ENCODE measurements at regions not wholly inside any gene's neighbourhood (a gene's known extent, or its start where the extent isn't known, plus 50 kb on each side); places are given as distances from the start of the nearest gene placed in this dataset.
A peak's percentile ranks its signal among the peaks of the same experiment; 100 is the strongest.

- H3K9me3 ChIP-seq (ENCODE audit: control insufficient read depth, insufficient read depth, low read length), result no peaks in the 10 kb centered on the region
- H3K36me3 ChIP-seq (ENCODE audit: control insufficient read depth, insufficient read depth, low read length), result no peaks in the 10 kb centered on the region
- peaks cover 4% of the 10 kb centered on the region for H3K27me3 ChIP-seq (ENCODE audit: control insufficient read depth, insufficient read depth, low read length)
- 100% methylated on average over 1 of the region's 1 CpG for whole genome bisulfite sequencing (ENCODE audit: insufficient coverage)
- H3K4me1 ChIP-seq (ENCODE audit: control insufficient read depth, insufficient read depth, low read length), result no peaks in the 10 kb centered on the region
- H3K27ac ChIP-seq (ENCODE audit: low read depth, low read length), result no peak overlapping the region
- H3K4me3 ChIP-seq (ENCODE audit: low read depth, low read length), result no peak overlapping the region
- DNase-seq (ENCODE audit: low read depth in 4 of 6, low spot score in 6 of 6), result no peak
Observed at GRCh38 chr20:40436011-40436410, 253.0 kb downstream of the MAFB start.

DNA sequence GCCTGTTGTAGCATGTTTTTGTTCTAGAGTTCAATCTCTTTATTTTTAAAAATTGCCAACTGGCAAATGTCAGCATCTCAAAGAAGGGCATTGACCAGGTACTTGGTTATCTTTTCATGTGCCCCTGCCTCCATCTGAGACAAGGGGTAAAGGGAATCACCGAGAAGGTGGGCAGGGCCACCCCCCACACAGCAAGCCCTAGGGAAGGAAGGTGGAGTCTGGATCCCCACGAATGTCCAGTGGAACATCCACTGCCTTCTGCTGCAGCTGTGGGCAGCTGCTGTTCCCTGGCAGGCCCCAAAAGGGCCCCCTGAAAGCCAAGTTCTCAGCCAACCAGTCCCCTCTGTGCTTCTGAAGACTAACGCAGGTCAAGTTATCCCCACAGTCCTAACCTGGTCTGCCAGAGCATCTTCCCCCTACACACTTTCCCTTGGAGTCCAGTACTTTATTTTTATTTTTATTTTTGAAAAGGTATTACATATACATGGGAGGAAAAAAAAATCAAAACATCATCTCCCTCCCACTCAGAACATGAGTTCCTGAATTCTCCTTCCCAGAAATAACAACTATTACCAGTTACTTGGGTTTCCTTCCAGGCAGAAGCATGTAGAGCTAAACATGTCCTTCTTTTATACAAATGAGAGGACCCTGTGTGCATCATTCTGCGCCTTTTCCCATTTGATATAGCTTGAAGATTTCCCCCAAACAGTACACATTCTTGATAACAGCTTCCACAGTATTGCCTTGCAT lies 253.7 kb downstream of the MAFB start:
- Histone ChIP-seq H3K9me3 (ENCODE audit: control insufficient read depth, insufficient read depth, low read length) (no peaks in the 10 kb centered on the region), H3K4me1 (ENCODE audit: control insufficient read depth, insufficient read depth, low read length) (no peaks in the 10 kb centered on the region), H3K36me3 (ENCODE audit: control insufficient read depth, insufficient read depth, low read length) (no peaks in the 10 kb centered on the region), H3K4me3 (ENCODE audit: low read depth, low read length) (no peak overlapping the region), H3K27me3 (ENCODE audit: control insufficient read depth, insufficient read depth, low read length) (peaks cover 4% of the 10 kb centered on the region), H3K27ac (ENCODE audit: low read depth, low read length) (no peak overlapping the region)
- WGBS (ENCODE audit: insufficient coverage), result 80% methylated on average over 3 of the region's 4 CpGs
- peak in 1 of 6 donors; percentile 38 for DNase-seq (ENCODE audit: low read depth in 4 of 6, low spot score in 6 of 6)

DNA sequence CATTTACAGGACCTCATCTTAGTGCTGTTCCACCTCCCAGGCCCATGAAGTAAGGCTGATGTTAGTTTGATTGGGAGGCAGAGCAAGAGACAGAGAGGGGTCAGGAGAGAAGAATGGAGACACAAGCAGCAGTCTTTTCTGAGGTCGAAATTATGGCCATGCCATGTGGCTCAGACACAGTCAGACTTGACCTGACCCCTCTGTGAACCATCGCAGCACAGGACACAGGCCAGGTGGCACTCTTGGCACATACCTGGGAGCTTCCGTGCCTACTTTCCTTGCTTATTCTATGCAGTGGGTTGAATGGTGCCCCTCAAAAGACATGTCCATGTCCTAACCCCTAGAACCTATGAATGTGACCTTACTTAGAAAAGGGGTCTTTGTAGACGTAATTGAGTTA lies 254.9 kb downstream of the MAFB start:
- Histone ChIP-seq H3K27me3 (ENCODE audit: control insufficient read depth, insufficient read depth, low read length) (peaks cover 4% of the 10 kb centered on the region), H3K4me1 (ENCODE audit: control insufficient read depth, insufficient read depth, low read length) (no peaks in the 10 kb centered on the region), H3K4me3 (ENCODE audit: low read depth, low read length) (no peak overlapping the region), H3K9me3 (ENCODE audit: control insufficient read depth, insufficient read depth, low read length) (no peaks in the 10 kb centered on the region), H3K36me3 (ENCODE audit: control insufficient read depth, insufficient read depth, low read length) (no peaks in the 10 kb centered on the region), H3K27ac (ENCODE audit: low read depth, low read length) (no peak overlapping the region)
- no peak for DNase-seq (ENCODE audit: low read depth in 4 of 6, low spot score in 6 of 6)
- 75% methylated on average over 3 of the region's 4 CpGs for WGBS (ENCODE audit: insufficient coverage)

DNA sequence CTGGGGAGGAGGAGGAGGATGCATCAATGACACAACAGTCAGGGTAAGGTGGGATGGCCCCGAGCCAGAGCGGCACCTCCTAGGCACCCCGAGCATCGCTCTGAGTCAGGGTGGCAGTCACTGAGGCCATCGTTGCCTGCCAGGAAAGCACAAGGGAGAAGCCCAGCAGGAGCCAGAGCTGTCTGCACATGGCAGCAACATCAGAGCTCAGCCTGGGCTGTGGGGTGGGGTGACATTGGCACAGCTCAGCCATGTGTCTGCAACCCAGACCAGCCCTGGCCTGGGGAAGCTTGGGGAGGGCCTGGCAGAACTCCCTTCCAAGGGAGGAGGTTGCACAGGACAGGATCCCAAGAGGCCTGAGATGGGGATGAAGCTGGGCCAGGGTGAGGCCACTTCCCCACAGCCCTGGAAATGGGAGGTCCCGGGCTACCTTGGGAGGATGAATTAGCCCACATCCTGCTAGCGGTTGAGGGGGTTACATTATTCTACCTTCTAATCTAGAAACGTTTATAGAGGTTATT lies 255.6 kb downstream of the MAFB start:
- H3K27me3 ChIP-seq (ENCODE audit: control insufficient read depth, insufficient read depth, low read length), result peaks cover 4% of the 10 kb centered on the region
- no peaks in the 10 kb centered on the region for H3K36me3 ChIP-seq (ENCODE audit: control insufficient read depth, insufficient read depth, low read length)
- no peaks in the 10 kb centered on the region for H3K9me3 ChIP-seq (ENCODE audit: control insufficient read depth, insufficient read depth, low read length)
- DNase-seq (ENCODE audit: low read depth in 4 of 6, low spot score in 6 of 6), result no peak
- no peaks in the 10 kb centered on the region for H3K4me1 ChIP-seq (ENCODE audit: control insufficient read depth, insufficient read depth, low read length)
- no peak overlapping the region for H3K4me3 ChIP-seq (ENCODE audit: low read depth, low read length)
- 92% methylated on average over 5 of the region's 8 CpGs for WGBS (ENCODE audit: insufficient coverage)
- no peak overlapping the region for H3K27ac ChIP-seq (ENCODE audit: low read depth, low read length)

- 73% methylated on average over 2 of the region's 3 CpGs for WGBS (ENCODE audit: insufficient coverage)
- no peaks in the 10 kb centered on the region for H3K4me1 ChIP-seq (ENCODE audit: control insufficient read depth, insufficient read depth, low read length)
- H3K9me3 ChIP-seq (ENCODE audit: control insufficient read depth, insufficient read depth, low read length), result no peaks in the 10 kb centered on the region
- no peak for DNase-seq (ENCODE audit: low read depth in 4 of 6, low spot score in 6 of 6)
- H3K27ac ChIP-seq (ENCODE audit: low read depth, low read length), result no peak overlapping the region
- H3K4me3 ChIP-seq (ENCODE audit: low read depth, low read length), result no peak overlapping the region
- H3K36me3 ChIP-seq (ENCODE audit: control insufficient read depth, insufficient read depth, low read length), result no peaks in the 10 kb centered on the region
- peaks cover 4% of the 10 kb centered on the region for H3K27me3 ChIP-seq (ENCODE audit: control insufficient read depth, insufficient read depth, low read length)
Observed at GRCh38 chr20:40431611-40432010, 257.4 kb downstream of the MAFB start.

GRCh38 chr20:40431112-40431511 lies 257.9 kb downstream of the MAFB start:
- no peak overlapping the region for H3K4me3 ChIP-seq (ENCODE audit: low read depth, low read length)
- no peaks in the 10 kb centered on the region for H3K9me3 ChIP-seq (ENCODE audit: control insufficient read depth, insufficient read depth, low read length)
- no peak for DNase-seq (ENCODE audit: low read depth in 4 of 6, low spot score in 6 of 6)
- 78% methylated on average over 2 of the region's 4 CpGs for WGBS (ENCODE audit: insufficient coverage)
- H3K27ac ChIP-seq (ENCODE audit: low read depth, low read length), result no peak overlapping the region
- no peaks in the 10 kb centered on the region for H3K36me3 ChIP-seq (ENCODE audit: control insufficient read depth, insufficient read depth, low read length)
- H3K4me1 ChIP-seq (ENCODE audit: control insufficient read depth, insufficient read depth, low read length), result no peaks in the 10 kb centered on the region
- peaks cover 4% of the 10 kb centered on the region for H3K27me3 ChIP-seq (ENCODE audit: control insufficient read depth, insufficient read depth, low read length)

- H3K27ac ChIP-seq (ENCODE audit: low read depth, low read length), result no peak overlapping the region
- no peak overlapping the region for H3K4me3 ChIP-seq (ENCODE audit: low read depth, low read length)
- DNase-seq (ENCODE audit: low read depth in 4 of 6, low spot score in 6 of 6), result no peak
- H3K27me3 ChIP-seq (ENCODE audit: control insufficient read depth, insufficient read depth, low read length), result peaks cover 3% of the 10 kb centered on the region
- H3K9me3 ChIP-seq (ENCODE audit: control insufficient read depth, insufficient read depth, low read length), result no peaks in the 10 kb centered on the region
- 92% methylated on average over 2 of the region's 4 CpGs for WGBS (ENCODE audit: insufficient coverage)
- H3K4me1 ChIP-seq (ENCODE audit: control insufficient read depth, insufficient read depth, low read length), result no peaks in the 10 kb centered on the region
- no peaks in the 10 kb centered on the region for H3K36me3 ChIP-seq (ENCODE audit: control insufficient read depth, insufficient read depth, low read length)
Observed at GRCh38 chr20:40427026-40427425, 262.0 kb downstream of the MAFB start.

DNA sequence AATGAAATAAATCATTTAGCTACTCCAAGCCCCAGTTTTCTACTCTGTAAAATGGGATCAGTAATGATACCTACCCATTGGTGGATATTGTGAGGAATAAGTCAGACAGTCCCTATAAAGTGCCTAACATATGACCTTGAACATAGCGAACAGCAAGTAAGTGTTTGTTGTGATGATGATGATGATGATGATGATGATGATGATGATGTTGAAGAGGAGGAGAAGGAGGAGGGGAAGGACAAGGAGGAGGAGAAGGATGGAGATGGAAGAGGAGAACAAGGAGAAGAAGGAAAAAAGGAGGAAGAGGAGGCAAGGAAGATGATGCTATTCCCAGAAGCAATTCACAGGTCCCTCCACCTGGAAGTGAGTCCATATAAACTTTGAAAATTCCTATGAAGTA lies 264.3 kb downstream of the MAFB start:
- Histone ChIP-seq H3K4me3 (ENCODE audit: low read depth, low read length) (no peak overlapping the region), H3K27me3 (ENCODE audit: control insufficient read depth, insufficient read depth, low read length) (no peaks in the 10 kb centered on the region), H3K9me3 (ENCODE audit: control insufficient read depth, insufficient read depth, low read length) (no peaks in the 10 kb centered on the region), H3K4me1 (ENCODE audit: control insufficient read depth, insufficient read depth, low read length) (no peaks in the 10 kb centered on the region), H3K36me3 (ENCODE audit: control insufficient read depth, insufficient read depth, low read length) (no peaks in the 10 kb centered on the region), H3K27ac (ENCODE audit: low read depth, low read length) (no peak overlapping the region)
- 100% methylated on average over 1 of the region's 1 CpG for WGBS (ENCODE audit: insufficient coverage)
- no peak for DNase-seq (ENCODE audit: low read depth in 4 of 6, low spot score in 6 of 6)

DNA sequence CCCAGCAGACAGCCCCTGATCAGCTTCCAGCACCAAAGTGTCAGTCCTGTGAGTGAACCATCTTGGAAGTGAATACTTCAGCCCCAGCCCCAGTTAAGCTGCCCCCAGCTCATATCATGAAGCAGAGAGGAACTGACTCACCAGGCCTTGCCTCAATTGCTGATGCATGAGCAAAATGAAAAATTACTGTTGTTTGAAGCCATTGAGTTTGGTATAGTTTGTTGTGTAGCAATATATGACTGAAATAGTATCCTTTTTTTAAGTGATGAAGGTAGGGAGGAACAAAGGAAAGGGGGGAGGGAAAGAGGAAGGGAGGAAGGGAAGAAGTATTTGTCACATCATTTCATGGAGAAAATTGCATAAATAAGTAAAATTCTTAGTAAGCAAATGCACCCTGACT lies 266.4 kb downstream of the MAFB start:
- no peaks in the 10 kb centered on the region for H3K27me3 ChIP-seq (ENCODE audit: control insufficient read depth, insufficient read depth, low read length)
- no peaks in the 10 kb centered on the region for H3K36me3 ChIP-seq (ENCODE audit: control insufficient read depth, insufficient read depth, low read length)
- no peaks in the 10 kb centered on the region for H3K4me1 ChIP-seq (ENCODE audit: control insufficient read depth, insufficient read depth, low read length)
- no peak for DNase-seq (ENCODE audit: low read depth in 4 of 6, low spot score in 6 of 6)
- H3K4me3 ChIP-seq (ENCODE audit: low read depth, low read length), result no peak overlapping the region
- H3K9me3 ChIP-seq (ENCODE audit: control insufficient read depth, insufficient read depth, low read length), result no peaks in the 10 kb centered on the region
- H3K27ac ChIP-seq (ENCODE audit: low read depth, low read length), result no peak overlapping the region

DNA sequence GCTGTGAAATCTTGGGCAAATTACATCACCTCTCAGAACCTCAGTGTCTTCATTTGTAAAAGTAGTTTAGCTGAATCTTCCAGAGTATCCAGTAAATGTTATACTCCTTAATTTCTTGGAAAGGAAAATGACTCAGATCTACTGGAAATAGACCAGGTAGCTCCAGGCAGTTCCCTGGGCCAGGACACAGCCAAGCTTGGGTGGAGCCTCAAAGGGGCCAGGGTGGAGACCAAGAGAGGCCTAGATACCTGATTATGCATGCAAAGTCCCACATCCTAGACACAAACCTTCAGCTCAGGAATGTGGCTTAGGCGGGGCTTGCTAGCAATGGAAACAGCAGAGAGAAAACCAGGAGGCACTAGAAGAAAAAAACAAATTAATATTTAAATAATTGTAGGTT lies 272.8 kb downstream of the MAFB start:
- no peak overlapping the region for H3K27ac ChIP-seq (ENCODE audit: low read depth, low read length)
- no peaks in the 10 kb centered on the region for H3K9me3 ChIP-seq (ENCODE audit: control insufficient read depth, insufficient read depth, low read length)
- no peaks in the 10 kb centered on the region for H3K27me3 ChIP-seq (ENCODE audit: control insufficient read depth, insufficient read depth, low read length)
- no CpG with 5 or more reads among the region's 1 CpG for WGBS (ENCODE audit: insufficient coverage)
- no peaks in the 10 kb centered on the region for H3K36me3 ChIP-seq (ENCODE audit: control insufficient read depth, insufficient read depth, low read length)
- no peaks in the 10 kb centered on the region for H3K4me1 ChIP-seq (ENCODE audit: control insufficient read depth, insufficient read depth, low read length)
- no peak for DNase-seq (ENCODE audit: low read depth in 4 of 6, low spot score in 6 of 6)
- H3K4me3 ChIP-seq (ENCODE audit: low read depth, low read length), result no peak overlapping the region
